NCI-H1092 treated with DMSO at 0.1 percent for 48 hours (cell line): ENCODE measurements at regions not wholly inside any gene's neighbourhood (a gene's known extent, or its start where the extent isn't known, plus 50 kb on each side); places are given as distances from the start of the nearest gene placed in this dataset.
A peak's percentile ranks its signal among the peaks of the same experiment; 100 is the strongest.
"Not testable (repeated sequence)": the region's sequence is repeated elsewhere in the genome, so short reads cannot be mapped to it uniquely, and the experiment has no call there.

Source experiments
- DNase-seq: peaks from one replicate; lab custom pipeline; 2025; lab: John Stamatoyannopoulos, UW

- no peak for DNase-seq
These were observed 165.6 kb downstream of the ALDH8A1 start for GRCh38 chr6:134784336-134784735.

GRCh38 chr6:134778431-134778830 is 171.5 kb downstream of the ALDH8A1 start:
- no peak for DNase-seq

DNA sequence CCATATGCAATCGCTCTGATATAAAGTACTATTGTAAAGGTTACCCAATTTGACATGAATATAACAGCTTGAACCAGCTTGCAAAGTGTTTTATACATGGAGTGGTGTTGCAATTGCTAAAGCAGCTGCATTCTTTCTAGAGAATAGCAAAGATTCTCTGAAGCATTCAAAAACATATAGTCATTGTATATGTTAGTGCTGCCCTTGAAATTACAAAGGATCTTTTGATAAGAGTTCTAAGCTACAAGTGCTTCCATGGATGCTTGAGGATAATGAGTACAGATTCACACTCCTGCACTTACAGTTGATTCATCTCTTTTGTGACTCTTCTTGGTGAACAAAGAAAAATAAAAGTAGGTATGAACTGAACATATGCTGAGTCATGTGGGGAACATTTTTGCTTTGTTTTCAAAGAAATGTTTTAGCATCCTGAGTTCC is 175.7 kb downstream of the ALDH8A1 start:
- DNase-seq = no peak

GRCh38 chr6:134772671-134773360 is 177.1 kb downstream of the ALDH8A1 start:
- DNase-seq = no peak

DNA sequence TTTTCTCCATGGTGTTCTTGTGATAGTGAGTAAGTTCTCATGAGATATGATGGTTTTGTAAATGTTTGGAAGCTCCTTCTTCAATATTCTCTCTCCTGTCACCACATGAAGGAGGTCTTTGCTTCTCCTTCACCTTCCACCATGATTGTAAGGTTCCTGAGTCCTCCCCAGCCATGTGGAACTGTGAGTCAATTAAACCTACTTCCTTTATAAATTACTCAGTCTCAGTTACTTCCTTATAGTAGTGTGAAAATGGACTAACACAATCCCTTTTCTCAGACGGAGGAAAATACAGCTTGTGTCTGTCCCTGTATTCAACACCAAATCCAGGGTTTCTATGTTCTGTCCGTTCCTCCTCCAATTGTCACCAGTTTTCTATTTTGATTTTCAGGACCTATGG is 181.0 kb downstream of the ALDH8A1 start:
- no peak for DNase-seq

GRCh38 chr6:134766497-134766896 is 183.4 kb downstream of the ALDH8A1 start:
- no peak for DNase-seq

DNA sequence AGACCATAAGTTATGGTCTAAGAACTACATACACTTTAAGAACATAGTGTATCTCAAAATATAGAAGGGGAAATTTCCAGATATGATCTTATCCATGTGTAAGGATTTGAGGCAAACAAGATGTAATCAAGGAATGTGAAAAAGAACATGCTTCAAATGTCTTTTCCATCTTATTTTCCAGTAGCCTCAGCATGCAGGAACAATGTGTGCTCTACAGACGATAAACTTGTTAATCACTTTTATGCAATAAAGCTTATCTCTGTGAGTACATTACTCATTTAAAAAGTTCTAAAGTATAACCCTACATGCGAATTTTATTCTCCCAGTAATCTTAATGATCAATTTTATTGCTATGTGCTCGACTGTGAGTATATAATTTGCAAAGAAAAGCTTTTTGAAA is 185.2 kb downstream of the ALDH8A1 start:
- DNase-seq = no peak

DNA sequence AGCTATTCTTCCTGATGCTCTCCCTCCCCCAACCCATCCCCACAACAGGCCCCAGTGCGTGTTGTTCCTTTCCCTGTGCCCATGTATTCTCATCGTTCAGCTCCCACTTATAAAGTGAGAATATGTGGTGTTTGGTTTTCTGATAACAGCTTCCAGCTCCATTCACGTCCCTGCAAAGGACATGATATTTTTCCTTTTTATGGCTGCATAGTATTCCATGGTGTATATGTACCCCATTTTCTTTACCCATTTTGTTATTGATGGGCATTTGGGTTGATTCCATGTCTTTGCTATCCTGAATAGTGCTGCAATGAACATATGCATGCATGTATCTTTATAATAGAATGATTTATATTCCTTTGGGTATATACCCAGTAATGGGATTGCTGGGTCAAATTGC is 186.3 kb downstream of the ALDH8A1 start:
- DNase-seq = not testable (repeated sequence)

GRCh38 chr6:134758621-134759020 is 191.3 kb downstream of the ALDH8A1 start:
- no peak for DNase-seq

GRCh38 chr6:134757911-134758361 is 192.0 kb downstream of the ALDH8A1 start:
- no peak for DNase-seq

GRCh38 chr6:134756374-134757025 is 193.4 kb downstream of the ALDH8A1 start:
- DNase-seq = no peak

GRCh38 chr6:134754013-134754690 is 195.7 kb downstream of the ALDH8A1 start:
- no peak for DNase-seq

DNA sequence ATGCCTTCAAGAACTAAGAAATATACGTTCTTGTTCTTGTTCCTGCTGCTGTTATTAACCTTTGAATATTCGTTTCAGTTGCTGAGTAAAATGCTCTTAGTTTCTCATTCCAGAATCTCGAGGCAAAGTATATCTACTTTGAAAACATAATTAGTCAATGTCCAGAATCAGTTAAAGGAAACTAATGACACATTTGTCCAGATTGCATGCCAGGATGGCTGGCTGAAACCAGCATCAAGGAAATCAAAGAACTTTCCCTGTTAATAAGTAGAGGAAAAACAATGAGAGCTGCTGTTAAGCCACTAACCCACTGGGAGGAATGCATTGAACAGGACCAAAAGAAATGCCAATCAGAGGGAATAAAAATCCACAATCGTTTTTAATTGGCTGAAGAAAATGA is 196.9 kb downstream of the ALDH8A1 start:
- no peak for DNase-seq

DNA sequence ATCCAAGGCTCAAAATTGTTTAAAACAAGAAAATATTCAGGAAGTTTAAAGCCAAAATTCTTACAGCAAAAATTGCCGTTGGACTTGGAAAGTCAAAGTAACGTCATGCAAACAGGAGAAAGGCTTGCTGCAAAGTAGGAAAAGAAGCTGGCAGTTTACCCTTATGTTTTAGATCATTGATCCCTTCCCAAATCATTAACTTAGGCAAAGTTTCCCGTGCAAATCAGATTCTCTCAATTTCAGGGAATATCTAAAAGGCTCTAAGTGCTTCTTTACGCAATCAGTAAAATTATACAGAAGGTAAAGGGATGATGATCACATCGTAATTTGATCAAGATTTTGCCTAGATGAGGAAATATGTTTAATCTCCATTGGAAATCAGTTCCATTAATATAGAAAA is 197.5 kb downstream of the ALDH8A1 start:
- no peak for DNase-seq

- peak; percentile 24 for DNase-seq
These were observed 199.2 kb downstream of the ALDH8A1 start for GRCh38 chr6:134750669-134751068.

DNA sequence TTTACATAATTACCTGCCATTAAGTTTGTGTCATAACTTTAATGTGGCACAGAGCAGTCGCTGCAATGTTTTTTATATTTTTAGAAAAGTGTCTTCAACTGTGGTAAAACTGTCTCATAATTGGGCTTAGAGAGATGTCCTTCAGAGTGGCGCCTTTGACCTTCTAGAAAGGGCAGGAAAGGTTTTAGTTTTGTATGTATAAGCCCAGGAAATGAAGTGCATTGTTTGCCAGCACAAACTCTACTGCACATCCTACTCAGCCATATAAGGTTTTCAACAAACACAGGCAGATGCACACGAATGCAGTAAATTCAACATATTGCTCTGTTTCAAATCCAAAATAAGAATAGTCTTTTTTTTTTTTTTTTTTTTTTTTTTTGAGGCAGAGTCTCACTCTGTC is 201.4 kb downstream of the ALDH8A1 start:
- DNase-seq = no peak

DNA sequence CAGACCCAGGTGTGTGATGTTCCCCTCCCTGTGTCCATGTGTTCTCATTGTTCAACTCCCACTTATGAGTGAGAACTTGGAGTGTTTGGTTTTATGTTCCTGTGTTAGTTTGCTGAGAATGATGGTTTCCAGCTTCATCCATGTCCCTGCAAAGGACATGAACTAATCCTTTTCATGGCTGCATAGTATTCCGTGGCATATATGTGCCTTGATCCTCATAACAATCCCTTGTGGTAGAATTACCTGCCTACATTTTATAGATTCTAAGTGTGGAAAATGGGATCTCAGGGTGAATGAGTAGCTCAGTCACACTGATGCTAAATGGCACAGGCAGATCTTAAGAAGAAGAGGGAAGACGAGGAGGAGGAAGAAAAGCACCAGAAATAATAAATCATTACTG is 202.7 kb downstream of the ALDH8A1 start:
- not testable (repeated sequence) for DNase-seq

- DNase-seq = no peak
These were observed 203.8 kb downstream of the ALDH8A1 start for GRCh38 chr6:134746140-134746539.

- DNase-seq = not testable (repeated sequence)
These were observed 204.7 kb downstream of the ALDH8A1 start for GRCh38 chr6:134745192-134745591.

- no peak for DNase-seq
These were observed 205.6 kb downstream of the ALDH8A1 start for GRCh38 chr6:134744301-134744700.

- DNase-seq = no peak
These were observed 208.7 kb downstream of the ALDH8A1 start for GRCh38 chr6:134741200-134741536.

DNA sequence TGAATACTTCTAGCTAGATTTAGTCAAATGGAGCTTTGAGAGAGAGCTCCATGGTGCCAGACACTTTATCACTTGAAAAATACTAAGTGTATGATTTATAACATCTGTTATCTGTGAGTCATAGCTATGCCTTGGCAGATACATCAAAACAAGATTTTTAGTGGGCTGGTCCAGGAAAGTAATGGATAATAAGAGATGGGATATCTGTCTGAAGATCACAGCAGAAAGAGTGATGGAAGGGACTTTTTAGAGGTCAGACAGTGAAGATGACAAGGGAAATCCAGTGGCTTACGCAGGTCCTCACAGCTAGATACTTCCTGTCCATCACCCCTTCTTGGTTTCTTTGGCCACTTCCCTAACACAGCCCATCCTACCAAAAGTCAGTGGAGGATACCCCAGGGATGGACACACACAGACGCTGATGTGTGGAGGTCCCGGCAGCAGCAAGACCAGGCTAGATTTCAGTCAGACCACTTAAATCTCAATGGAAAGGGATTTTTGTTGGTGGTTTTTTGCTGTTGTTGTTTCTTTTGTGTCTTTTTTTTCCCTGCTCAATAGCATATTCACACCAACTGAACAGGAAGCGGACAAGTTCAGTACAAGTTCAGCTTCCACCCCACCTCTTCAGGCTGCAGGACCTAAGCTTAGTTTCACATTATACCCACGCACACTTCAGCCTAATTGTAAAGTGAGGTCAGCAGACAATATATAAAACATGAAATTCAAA is 209.3 kb downstream of the ALDH8A1 start:
- DNase-seq = no peak

DNA sequence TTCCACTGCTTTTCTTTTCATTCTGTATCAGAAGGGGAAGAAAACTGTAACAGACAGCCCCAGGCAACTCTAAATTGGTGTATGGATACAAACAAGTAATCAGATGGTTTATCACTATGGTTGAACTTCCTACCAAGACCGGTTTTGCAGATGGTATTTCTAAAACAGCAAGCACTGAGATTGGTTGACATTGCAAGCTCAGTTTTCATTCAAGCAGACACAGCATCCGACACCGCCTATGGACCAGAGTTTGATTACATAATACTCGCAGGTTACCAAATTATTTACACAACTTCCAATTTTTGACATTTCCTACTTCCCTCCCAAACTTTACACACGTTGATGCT is 209.9 kb downstream of the ALDH8A1 start:
- no peak for DNase-seq
